Ishikawa (cell line): ENCODE measurements at regions not wholly inside any gene's neighbourhood (a gene's known extent, or its start where the extent isn't known, plus 50 kb on each side); places are given as distances from the start of the nearest gene placed in this dataset.

Experiments
- CEBPB ChIP-seq: IDR thresholded peaks from 2 replicates; pipeline ENCODE4 v1.6.1; 2012
- CREB1 ChIP-seq: IDR thresholded peaks from 2 replicates; pipeline ENCODE4 v1.6.1; 2012; ENCODE audit warnings: low read depth
- EGR1 ChIP-seq: IDR thresholded peaks from 2 replicates; pipeline ENCODE4 v1.6.1; 2012
- EP300 ChIP-seq: IDR thresholded peaks from 2 replicates; pipeline ENCODE4 v1.6.1; 2012; ENCODE audit warnings: borderline replicate concordance
- FOXM1 ChIP-seq: IDR thresholded peaks from 2 replicates; pipeline ENCODE4 v1.6.1; 2012; ENCODE audit warnings: low read depth, borderline replicate concordance
- MAX ChIP-seq: IDR thresholded peaks from 2 replicates; pipeline ENCODE4 v1.6.1; 2012
- NFIC ChIP-seq: IDR thresholded peaks from 2 replicates; pipeline ENCODE4 v1.6.1; 2012
- RAD21 ChIP-seq: IDR thresholded peaks from 2 replicates; pipeline ENCODE4 v1.6.1; 2012; ENCODE audit warnings: low read depth
- REST ChIP-seq: IDR thresholded peaks from 2 replicates; pipeline ENCODE4 v1.6.1; 2012; ENCODE audit warnings: low read depth, mild to moderate bottlenecking
- TAF1 ChIP-seq: IDR thresholded peaks from 2 replicates; pipeline ENCODE4 v1.6.1; 2012; ENCODE audit warnings: low read depth, mild to moderate bottlenecking
- TCF12 ChIP-seq: IDR thresholded peaks from 2 replicates; pipeline ENCODE4 v1.6.1; 2012; ENCODE audit warnings: low read depth
- TEAD4 ChIP-seq: IDR thresholded peaks from 2 replicates; pipeline ENCODE4 v1.6.1; 2012
- USF1 ChIP-seq: IDR thresholded peaks from 2 replicates; pipeline ENCODE4 v1.6.1; 2012
- YY1 ChIP-seq: IDR thresholded peaks from 2 replicates; pipeline ENCODE4 v1.6.1; 2012; ENCODE audit warnings: low read depth
- ZBTB7A ChIP-seq: IDR thresholded peaks from 2 replicates; pipeline ENCODE4 v1.6.1; 2012; ENCODE audit warnings: low read depth

- peak; percentile 85 for TF ChIP-seq TEAD4
- TF ChIP-seq TCF12: peak; percentile 85
- no peak for TF ChIP-seq RAD21
- peak; percentile 96 for TF ChIP-seq EP300
- TF ChIP-seq FOXM1: peak; percentile 85
- no peak for TF ChIP-seq USF1
- no peak for TF ChIP-seq YY1
- no peak for TF ChIP-seq EGR1
- TF ChIP-seq NFIC: peak; percentile 78
- TF ChIP-seq REST: no peak
- TF ChIP-seq MAX: no peak; the same call in 1 of the 2 replicates
- no peak for TF ChIP-seq ZBTB7A
Measured at GRCh38 chr5:57824047-57824446, 341.4 kb upstream of the ACTBL2 start.

GRCh38 chr5:57822651-57823050 lies 340.0 kb upstream of the ACTBL2 start:
- TF ChIP-seq EP300 (no peak), TCF12 (no peak), NFIC (no peak), CREB1 (no peak), REST (no peak), FOXM1 (no peak), TAF1 (no peak), TEAD4 (no peak), MAX (no peak), EGR1 (no peak), USF1 (no peak), CEBPB (no peak), ZBTB7A (no peak), YY1 (no peak), RAD21 (no peak)

- TF ChIP-seq TEAD4: no peak
- TF ChIP-seq ZBTB7A: no peak
- TF ChIP-seq YY1: no peak
- no peak for TF ChIP-seq EP300
- no peak for TF ChIP-seq TCF12
- no peak for TF ChIP-seq FOXM1
- no peak for TF ChIP-seq TAF1
- TF ChIP-seq MAX: no peak
- no peak for TF ChIP-seq USF1
- TF ChIP-seq CREB1: no peak
- no peak for TF ChIP-seq CEBPB
- TF ChIP-seq NFIC: no peak
- TF ChIP-seq RAD21: no peak
- TF ChIP-seq EGR1: no peak
- TF ChIP-seq REST: no peak
Measured at GRCh38 chr5:57818397-57818796, 335.8 kb upstream of the ACTBL2 start.

- TF ChIP-seq MAX (0 out of 2 replicates have a peak, but pooled peaks have one; percentile 3), TAF1 (no peak)
Measured at GRCh38 chr5:57817924-57818323, 335.3 kb upstream of the ACTBL2 start.
